HG03108 (cell line): ENCODE measurements at regions not wholly inside any gene's neighbourhood (a gene's known extent, or its start where the extent isn't known, plus 50 kb on each side); places are given as distances from the start of the nearest gene placed in this dataset.
"Not testable (repeated sequence)": the region's sequence is repeated elsewhere in the genome, so short reads cannot be mapped to it uniquely, and the experiment has no call there.

Experiments
- ATAC-seq: cut with Tn5 transposase; IDR thresholded peaks from one replicate; pipeline ENCODE4 v1.9.1; 2021; ENCODE audit warnings: moderate library complexity; ENCODE audit not compliant: unreplicated experiment

DNA sequence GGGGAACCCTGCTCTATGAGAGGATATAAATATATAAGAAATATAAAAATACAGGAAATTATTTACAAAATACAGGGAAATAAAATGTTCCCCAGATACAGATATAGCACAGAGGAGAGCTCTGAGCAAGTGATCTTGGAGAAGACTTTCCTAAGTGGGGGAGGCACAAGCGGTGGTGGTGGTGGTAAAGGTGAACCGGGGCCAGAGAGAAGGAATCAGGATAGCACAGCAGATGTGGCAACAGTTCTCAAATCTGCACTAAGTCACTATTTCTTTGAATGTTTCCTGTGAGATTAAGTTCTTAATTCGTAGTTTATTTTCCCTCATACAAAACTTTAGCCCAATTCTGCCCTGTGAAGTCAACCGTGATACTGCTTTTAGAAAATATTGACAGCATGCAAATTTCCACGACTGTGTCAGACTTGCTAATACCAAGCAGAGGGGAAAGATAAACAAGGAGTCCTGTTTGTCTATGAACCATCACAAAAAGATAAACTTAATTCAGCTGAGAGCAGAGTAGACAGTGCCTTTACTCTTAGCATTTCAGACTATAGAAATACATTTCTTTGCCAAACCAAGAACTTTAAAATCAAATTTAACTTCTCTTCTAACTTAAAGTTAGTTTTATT, 237.5 kb upstream of the POGK start:
- ATAC-seq, result no peak

DNA sequence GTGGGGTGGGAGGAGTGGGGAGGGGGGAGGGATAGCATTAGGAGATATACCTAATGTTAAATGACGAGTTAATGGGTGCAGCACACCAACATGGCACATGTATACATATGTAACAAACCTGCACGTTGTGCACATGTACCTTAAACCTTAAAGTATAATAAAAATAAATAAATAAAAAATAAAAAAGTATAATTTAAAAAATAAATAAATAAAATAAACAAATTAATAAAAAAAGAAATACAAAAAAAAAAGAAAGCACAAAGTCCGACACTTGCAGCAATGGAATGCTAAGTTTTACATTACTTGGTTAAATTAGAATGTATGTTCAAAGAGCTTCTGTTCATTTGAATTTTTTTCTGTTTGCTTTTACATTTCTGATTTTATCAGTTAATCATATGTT, 236.5 kb upstream of the POGK start:
- not testable (repeated sequence) for ATAC-seq

DNA sequence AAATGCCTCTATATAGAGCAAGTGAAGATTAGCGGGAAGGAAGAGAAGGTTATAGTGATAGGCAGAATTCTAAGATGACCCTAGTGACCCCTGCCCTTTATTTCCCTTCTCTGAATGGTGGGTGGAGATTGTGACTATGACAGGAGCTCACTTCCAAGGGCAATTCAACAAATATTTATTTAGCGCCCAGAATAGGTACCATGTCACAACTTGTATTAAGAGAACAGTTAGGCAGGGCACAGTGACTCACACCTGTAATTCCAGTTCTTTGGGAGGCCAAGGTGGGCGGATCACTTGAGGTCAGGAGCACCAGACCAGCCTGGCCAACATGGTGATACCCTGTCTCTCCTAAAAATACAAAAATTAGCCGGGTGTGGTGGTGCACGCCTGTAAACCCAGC, 236.0 kb upstream of the POGK start:
- ATAC-seq, result no peak

DNA sequence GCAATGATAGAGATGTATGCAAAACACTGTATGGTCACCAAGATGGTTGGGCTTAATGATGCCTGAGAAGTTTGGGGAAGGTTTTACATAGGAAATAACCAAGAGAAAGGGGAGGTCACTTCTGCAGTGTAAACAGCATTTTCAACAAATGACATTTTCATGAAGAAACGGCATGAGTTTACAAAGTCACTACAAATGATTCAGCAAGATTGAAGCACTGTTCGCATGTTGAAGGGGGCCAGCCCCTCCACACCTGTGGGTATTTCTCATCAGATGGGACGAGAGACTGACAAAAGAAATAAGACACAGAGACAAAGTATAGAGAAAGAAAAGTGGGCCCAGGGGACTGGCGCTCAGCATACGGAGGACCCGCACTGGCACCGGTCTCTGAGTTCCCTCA, 234.1 kb upstream of the POGK start:
- no peak for ATAC-seq

DNA sequence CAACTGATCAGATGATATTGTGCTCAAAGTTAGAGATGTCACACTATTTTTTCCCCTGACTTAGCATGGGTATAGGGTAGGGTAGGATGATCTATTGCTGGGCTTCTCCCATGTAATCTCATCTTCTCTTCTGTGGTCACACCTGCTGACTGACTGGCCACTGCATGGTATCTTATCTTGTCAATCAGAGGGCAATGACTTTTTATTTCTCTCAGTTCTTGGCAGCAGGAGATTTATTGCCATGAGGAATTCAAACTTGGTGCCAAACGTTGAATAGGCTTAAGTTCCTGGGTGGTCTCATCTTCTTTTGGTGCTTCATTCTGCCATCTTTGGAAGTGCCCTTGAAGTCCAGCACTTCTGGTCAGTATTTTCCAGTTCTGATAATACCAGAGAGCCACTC, 226.4 kb upstream of the POGK start:
- no peak for ATAC-seq

DNA sequence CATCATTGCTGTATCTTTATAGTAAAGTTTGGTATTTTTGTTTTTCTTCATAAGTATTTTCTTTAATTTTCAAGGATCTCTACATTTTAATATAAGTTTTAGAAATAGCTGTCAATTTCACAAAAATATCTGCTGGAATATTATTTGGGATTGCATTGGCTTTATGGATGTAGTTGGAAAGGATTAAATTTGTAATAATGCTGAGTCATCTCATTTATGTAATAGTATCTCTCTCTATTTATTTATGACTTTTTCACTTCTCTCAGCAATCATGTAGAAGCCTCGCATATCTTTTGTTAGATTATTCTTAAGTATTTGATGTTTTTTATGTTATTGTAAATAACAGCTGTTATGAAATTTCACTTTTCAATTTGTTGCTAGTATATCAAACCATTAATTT, 223.1 kb upstream of the POGK start:
- no peak for ATAC-seq

DNA sequence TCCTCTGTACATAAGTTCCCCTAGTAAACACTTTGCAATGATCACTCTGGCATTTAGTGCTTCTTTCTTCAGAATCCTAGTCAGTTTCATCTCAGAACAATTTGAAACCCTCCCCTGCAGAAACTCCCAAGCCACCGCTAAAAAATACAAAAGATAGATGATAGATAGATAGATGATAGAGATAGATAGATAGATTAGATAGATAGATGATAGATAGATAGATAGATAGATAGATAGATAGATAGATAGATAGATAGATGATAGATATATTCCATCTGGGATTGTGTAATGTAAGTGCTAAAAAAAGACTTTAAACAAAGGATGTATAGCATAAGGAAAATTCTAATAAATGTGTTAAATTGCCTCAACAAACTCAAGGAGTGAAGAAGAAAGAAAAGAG, 212.6 kb upstream of the POGK start:
- ATAC-seq, result no peak

DNA sequence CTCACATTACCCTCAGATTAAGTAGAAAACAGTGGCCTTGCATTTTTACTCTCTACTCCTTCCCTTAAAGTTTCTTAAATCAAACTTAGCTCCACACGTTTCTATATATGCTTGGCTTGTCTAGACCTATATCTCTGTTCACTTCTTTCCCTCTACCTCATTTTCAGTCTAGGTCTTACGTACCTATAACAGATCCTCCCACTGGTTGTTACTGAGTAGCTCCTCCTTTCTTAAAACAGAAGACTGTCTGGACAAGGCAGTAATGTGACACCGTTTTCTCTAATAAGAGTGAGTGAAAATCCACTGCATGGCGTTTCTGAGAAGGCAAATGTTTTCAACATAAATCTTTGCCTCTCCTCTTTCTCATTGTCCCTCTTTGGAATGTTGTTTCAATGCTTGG, 211.7 kb upstream of the POGK start:
- no peak for ATAC-seq

DNA sequence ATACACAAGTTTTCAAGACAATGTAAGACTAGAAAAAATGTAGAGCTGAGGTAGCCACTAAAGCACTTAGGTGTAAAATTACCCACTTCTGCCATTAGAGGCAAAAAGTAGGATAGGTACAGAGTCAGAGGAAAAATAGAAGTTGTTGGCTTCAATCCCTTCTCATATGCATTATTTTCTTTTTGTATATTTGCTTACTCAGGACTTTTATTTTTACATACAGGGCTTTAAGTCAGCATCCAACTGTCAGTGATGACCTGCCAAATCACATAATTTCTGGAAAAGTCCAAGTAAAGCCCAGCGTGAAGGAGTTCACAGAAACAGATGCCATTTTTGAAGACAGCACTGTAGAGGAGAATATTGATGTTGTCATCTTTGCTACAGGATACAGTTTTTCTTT, 211.0 kb upstream of the POGK start:
- ATAC-seq, result no peak

DNA sequence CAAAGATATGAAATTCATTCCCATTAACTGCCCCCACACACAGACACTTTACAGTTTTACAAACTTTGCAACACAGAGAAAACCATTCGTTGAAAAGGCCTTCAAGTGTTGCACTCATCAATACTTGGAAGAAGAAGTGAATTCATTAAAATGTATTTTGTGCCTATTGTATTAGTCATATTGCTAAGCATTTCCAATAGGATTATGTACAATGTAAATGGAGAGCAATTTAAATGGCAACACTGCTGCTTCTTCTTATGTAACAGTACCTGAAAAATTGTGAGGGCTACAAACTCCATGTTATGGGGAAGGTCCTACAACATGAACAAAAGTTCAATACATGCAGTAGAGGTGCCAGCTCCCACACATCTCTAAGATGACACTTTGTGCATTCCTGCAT, 209.3 kb upstream of the POGK start:
- ATAC-seq, result no peak

DNA sequence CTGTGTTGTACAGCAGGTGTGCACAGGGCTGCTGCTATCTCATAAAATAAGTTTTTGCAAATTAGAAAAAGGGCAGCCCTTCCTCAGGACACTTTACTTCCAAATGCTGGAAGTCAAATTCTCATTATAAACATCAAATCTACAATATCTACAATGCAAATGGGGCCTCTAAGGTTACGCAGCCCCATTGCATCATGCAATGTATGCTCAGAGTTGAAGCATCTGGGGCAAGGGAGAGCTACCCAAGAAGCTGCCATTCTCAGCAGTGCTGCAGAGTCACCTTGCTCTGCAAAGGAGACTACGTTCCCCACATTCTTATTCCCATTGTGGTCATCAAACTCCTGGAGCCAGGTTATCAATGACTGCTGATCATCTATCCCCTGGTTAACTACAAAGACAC, 208.9 kb upstream of the POGK start:
- ATAC-seq, result no peak

DNA sequence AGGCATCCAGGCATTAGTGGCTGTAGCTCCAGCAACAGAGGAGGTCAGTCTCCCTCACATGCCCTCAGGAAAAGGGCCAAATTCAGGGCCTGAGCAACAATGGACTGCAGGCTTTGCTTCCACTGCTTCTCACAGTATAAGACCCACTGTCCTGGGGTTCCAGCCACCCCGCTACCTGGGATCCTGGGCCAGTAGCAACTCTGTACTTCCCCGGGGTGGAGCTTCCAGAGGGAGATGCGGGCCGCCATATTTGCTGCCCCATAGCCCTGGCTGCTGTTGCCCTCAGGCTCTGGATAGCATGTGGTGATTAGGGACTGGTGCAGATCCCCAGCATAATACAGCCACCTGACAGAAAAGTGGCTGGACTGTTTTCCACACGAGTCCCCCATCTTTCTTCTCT, 201.1 kb upstream of the POGK start:
- no peak for ATAC-seq

DNA sequence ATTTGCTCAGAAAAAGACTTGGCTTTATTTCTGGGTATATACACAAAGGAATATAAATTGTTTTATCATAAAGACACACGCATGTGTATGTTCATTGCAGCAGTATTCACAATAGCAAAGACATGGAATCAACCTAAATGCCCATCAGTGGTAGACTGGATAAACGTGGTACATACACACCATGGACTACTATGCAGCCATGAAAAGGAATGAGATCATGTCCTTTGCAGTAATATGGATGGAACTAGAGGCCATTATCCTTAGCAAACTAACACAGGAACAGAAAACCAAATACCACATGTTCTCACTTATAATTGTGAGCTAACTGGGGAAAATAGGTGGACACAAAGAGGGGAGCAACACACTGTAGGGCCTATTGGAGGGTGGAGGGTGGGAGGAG, 182.0 kb upstream of the POGK start:
- ATAC-seq, result not testable (repeated sequence)

DNA sequence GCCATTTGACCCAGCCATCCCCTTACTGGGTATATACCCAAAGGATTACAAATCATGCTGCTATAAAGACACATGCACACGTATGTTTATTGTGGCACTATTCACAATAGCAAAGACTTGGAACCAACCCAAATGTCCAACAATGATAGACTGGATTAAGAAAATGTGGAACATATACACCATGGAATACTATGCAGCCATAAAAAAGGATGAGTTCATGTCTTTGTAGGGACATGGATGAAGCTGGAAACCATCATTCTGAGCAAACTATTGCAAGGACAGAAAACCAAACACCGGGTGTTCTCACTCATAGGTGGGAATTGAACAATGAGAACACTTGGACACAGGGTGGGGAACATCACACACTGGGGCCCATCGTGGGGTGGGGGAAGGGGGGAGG, 172.5 kb upstream of the POGK start:
- not testable (repeated sequence) for ATAC-seq

DNA sequence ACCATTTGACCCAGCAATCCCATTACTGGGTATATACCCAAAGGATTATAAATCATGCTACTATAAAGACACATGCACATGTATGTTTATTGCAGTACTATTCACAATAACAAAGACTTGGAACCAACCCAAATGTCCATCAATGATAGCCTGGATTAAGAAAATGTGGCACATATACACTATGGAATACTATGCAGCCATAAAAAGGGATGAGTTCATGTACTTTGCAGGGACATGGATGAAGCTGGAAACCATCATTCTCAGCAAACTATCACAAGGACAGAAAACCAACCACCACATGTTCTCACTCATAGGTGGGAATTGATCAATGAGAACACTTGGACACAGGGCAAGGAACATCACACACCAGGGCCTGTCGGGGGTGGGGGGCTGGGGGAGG, 171.7 kb upstream of the POGK start:
- not testable (repeated sequence) for ATAC-seq

DNA sequence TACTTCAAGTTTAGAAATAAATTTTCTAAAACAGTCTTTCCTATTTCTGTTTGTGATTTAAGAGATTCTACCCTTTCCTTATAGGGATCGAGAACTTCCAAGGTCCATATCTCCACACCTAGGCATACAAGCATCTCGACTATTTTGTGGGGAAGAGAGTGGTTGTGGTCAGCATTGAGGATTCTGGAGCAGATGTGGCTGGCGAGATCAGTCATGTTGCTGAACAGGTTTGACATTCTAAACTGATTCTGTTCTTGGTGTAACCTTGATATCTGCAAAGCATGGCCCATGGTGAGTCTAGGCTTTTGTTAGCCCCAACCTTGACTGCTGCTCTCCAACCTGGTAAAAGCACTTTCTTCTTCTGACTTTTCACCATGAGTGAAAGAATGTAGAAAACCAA, 167.6 kb upstream of the POGK start:
- ATAC-seq, result no peak

DNA sequence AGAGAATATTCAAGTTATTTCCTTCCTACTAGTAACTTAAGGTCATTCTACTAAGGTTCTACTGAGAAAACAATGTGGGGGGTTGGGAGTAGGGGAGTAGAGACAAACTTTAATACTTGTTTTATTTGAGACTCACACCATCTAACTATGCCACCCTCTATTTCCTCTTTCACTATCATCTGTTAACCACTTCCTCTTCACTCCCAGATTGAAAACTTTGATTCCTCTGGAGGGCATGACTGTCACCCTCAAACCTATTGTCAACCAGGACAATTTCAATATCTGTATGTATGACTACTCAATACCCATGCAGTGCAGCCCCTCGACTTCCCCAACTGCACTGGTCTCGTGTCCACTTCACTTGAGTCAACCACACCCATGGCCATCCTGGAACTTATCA, 165.6 kb upstream of the POGK start:
- ATAC-seq, result no peak

DNA sequence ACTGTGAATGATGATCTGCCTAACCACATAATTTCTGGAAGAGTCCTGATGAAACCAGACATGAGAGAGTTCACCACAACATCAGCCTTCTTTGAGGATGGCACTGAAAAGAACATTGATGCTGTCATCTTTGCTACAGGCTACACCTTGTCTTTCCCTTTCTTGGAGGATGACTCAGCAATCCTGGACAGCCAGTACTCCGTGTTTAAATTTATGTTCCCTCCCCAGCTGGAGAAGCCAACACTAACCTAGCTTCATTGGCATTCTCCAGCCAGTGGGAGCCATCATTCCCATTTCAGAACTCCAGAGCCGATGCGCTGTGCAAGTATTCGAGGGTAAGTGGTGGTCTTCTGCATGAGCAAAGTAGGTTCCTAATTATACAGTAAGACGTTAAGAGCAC, 164.1 kb upstream of the POGK start:
- no peak for ATAC-seq

DNA sequence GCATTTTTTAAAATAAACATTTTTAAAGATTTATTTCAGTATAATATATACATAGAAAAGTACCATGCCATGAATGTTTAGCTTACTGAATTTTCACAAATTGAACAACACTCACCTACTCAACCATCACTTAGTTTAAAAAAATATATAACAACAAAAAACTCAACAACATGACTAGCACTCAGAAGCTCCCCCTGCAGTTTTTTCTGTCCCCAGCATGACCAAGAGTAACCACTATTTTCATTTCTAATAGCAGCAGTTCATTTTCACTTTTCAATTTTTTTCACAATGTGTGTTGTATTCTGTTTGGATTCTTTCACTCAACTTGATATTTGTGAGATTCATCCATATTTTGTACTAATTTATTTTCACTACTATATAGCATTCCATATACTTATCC, 162.3 kb upstream of the POGK start:
- ATAC-seq, result no peak

DNA sequence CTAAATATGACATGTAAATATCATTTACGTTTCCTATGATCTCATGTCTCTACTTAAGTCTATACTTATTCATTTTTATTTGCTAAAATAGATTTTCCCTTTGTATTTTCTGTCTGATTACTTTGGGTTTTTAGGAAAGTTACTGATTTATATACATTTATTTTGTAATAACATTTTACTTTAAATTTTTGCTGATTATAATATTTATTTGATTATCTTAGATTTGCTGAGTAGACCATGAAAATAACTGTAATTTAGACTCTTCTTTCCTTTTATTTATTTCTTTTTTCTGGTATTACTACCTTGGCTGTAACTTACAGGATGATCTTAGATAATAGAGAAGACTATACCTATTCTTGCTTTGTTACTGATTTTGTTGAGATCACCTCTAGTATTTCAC, 159.9 kb upstream of the POGK start:
- no peak for ATAC-seq

DNA sequence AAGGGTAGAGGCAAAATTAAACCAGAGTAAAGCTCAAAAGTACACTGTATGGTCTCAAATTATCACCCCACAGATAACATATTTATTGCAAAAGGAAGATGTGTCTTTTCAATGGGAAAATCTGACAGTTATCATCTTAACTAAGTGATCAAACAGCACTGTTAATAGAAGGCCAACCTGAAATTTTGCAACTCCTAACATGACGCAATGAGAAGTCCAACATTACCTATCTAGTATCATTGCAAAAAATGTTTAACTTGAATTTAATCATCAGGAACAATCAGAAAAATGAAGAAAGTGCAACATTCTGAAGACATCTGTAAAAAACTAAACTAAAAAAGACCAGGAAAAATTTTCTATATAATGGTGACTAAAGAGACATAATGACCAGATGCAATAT, 156.7 kb upstream of the POGK start:
- ATAC-seq, result no peak

DNA sequence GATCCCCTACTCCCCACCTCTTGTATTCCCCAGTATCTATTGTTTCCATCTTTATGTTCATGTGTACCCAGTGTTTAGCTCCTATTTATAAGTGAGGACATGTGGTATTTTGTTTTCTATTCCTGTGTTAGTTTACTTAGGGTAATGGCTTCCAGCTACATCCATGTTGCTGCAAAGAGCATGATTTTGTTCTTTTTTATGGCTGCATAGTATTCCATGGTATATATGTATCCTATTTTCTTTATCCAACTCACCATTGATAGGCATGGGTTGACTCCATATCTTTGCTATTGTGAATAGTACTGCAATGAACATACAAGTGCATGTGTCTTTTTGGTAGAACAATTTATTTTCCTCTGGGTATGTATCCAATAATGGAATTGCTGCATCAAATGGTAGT, 154.6 kb upstream of the POGK start:
- not testable (repeated sequence) for ATAC-seq

DNA sequence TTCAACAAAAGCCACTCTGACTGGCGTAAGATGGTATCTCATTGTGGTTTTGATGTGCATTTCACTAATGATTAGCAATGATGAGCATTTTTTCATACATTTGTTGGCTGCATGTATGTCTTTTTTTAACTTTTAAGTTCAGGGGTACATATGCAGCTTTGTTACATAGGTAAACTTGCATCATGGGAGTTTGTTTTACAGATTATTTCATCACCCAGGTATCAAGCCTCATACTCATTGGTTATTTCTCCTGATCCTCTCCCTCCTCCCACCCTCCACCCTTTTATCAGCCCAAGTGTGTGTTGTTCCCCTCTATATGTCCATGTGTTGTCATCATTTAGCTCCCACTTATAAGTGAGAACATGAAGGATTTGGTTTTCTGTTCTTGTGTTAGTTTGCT, 154.1 kb upstream of the POGK start:
- no peak for ATAC-seq

DNA sequence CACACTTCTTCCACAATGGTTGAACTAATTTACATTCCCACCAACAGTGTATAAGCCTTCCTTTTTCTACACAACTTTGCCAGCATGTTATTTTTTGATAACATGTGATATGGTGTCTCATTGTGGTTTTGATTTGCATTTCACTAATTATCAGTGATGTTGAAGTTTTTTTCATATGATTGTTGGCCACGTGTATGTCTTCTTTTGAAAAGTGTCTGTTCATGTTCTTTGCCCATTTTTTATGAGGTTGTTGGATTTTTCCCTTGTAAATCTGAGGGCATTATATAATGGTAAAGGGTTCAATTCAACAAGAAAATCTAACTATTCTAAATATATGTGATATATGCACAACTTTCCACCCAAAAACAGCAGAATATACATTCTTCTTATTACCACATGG, 153.4 kb upstream of the POGK start:
- ATAC-seq, result not testable (repeated sequence)
